ENCODE measurements at regions not wholly inside any gene's neighbourhood (a gene's known extent, or its start where the extent isn't known, plus 50 kb on each side); places are given as distances from the start of the nearest gene placed in this dataset.
"Not testable (repeated sequence)": the region's sequence is repeated elsewhere in the genome, so short reads cannot be mapped to it uniquely, and the experiment has no call there.

GRCh38 chr7:9498303-9498702 lies 1064.9 kb downstream of the NXPH1 start:
- DNase-seq (ENCODE audit: low read depth), result no peak

GRCh38 chr7:9502269-9502668 lies 1068.9 kb downstream of the NXPH1 start:
- DNase-seq (ENCODE audit: low read depth), result no peak

GRCh38 chr7:9504678-9505077 lies 1071.3 kb downstream of the NXPH1 start:
- DNase-seq (ENCODE audit: low read depth), result no peak

- no peak for DNase-seq (ENCODE audit: low read depth)
These were observed 1072.1 kb downstream of the NXPH1 start for GRCh38 chr7:9505516-9505915.

- DNase-seq (ENCODE audit: low read depth), result peak; percentile 31
These were observed 1073.9 kb downstream of the NXPH1 start for GRCh38 chr7:9507290-9507689.

- DNase-seq (ENCODE audit: low read depth), result no peak
These were observed 1083.3 kb downstream of the NXPH1 start for GRCh38 chr7:9516662-9517061.

GRCh38 chr7:9523579-9523978 lies 1090.2 kb downstream of the NXPH1 start:
- DNase-seq (ENCODE audit: low read depth), result no peak

- peak; percentile 23 for DNase-seq (ENCODE audit: low read depth)
These were observed 1119.0 kb downstream of the NXPH1 start for GRCh38 chr7:9552431-9552830.

- no peak for DNase-seq (ENCODE audit: low read depth)
These were observed 1124.4 kb downstream of the NXPH1 start for GRCh38 chr7:9557853-9558252.

GRCh38 chr7:9575716-9576115 lies 1142.3 kb downstream of the NXPH1 start:
- DNase-seq (ENCODE audit: low read depth), result no peak

GRCh38 chr7:9582824-9583223 lies 1149.4 kb downstream of the NXPH1 start:
- DNase-seq (ENCODE audit: low read depth), result no peak

GRCh38 chr7:9598411-9598810 lies 1165.0 kb downstream of the NXPH1 start:
- no peak for DNase-seq (ENCODE audit: low read depth)

GRCh38 chr7:9600974-9601373 lies 1167.6 kb downstream of the NXPH1 start:
- no peak for DNase-seq (ENCODE audit: low read depth)

GRCh38 chr7:9603291-9603690 lies 1169.9 kb downstream of the NXPH1 start:
- no peak for DNase-seq (ENCODE audit: low read depth)

- DNase-seq (ENCODE audit: low read depth), result peak; percentile 57
These were observed 1175.2 kb downstream of the NXPH1 start for GRCh38 chr7:9608560-9608959.

GRCh38 chr7:9620899-9621298 lies 1187.5 kb downstream of the NXPH1 start:
- not testable (repeated sequence) for DNase-seq (ENCODE audit: low read depth)

GRCh38 chr7:9621306-9621902 lies 1188.0 kb downstream of the NXPH1 start:
- DNase-seq (ENCODE audit: low read depth), result not testable (repeated sequence)

GRCh38 chr7:9621927-9622326 lies 1188.5 kb downstream of the NXPH1 start:
- DNase-seq (ENCODE audit: low read depth), result no peak

- DNase-seq (ENCODE audit: low read depth), result no peak
These were observed 1192.5 kb downstream of the NXPH1 start for GRCh38 chr7:9625953-9626352.

GRCh38 chr7:9645756-9646155 lies 1212.3 kb downstream of the NXPH1 start:
- DNase-seq (ENCODE audit: low read depth), result peak; percentile 20

- peak; percentile 11 for DNase-seq (ENCODE audit: low read depth)
These were observed 1223.8 kb downstream of the NXPH1 start for GRCh38 chr7:9657257-9657656.

GRCh38 chr7:9671979-9672917 lies 1238.8 kb downstream of the NXPH1 start:
- DNase-seq (ENCODE audit: low read depth), result no peak

- no peak for DNase-seq (ENCODE audit: low read depth)
These were observed 1247.3 kb downstream of the NXPH1 start for GRCh38 chr7:9680713-9681112.
